ENCODE measurements at regions not wholly inside any gene's neighbourhood (a gene's known extent, or its start where the extent isn't known, plus 50 kb on each side); places are given as distances from the start of the nearest gene placed in this dataset.
A peak's percentile ranks its signal among the peaks of the same experiment; 100 is the strongest.

DNA sequence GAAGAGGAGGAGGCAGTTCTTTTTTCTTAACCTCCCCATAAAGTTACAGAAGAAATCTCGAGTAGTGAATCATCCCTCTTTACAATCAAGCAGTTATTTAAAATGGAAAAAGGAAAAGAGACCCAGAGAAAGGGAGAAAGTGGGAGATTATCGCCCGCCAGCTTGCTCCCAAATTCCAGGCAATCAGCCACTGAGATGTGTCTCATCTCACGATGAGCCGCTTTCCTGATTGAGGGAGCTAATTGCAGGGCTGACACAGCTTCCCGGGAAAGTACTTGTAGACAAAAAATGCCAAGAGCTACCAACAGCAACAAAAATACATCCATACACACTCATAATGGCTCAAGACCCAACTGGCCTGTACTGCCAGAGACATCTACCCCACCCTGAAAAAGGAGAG, 191.6 kb upstream of the ZC3H12A start:
- no peak for DNase-seq

GRCh38 chr1:37284053-37284452, 190.3 kb upstream of the ZC3H12A start:
- no peak for DNase-seq

DNA sequence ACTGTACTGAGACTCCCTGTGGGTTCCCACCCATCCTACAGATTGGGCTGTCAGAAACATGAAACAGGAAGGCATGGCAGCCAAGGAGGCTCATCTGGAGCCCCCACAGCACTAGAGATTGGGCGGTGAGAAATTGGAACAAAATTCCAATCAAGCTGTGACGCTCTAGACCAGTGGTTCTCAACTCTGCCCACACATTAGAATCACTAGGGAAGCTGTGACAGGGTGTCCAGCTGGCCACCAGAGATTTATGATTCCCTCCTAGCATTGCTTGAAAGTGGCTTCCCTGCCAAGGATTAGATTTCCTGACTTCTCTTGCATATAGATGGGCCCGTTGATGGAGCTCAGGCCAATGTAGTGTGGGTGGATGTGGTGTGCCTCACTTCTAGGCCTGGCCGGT, 187.5 kb upstream of the ZC3H12A start:
- DNase-seq, result no peak

DNA sequence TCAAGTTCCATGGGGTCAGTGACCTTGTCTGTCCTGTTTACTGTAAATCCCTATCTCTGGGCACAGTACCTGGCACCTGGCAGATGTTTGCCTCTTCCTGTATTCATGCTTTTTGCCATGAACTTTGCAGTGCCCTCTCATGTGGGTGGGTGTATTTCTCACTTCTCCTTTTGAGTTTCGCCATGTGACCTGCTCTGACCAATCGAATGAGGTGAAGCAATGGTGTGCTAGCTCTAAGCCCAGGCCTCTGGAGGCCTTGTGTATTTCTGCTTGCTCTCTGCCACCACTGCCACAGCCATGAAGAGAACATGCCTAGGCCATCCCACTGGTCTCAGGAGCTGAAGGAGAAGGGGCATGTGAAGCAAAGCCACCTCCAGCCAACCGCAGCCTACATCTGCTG, 185.5 kb upstream of the ZC3H12A start:
- DNase-seq, result no peak

DNA sequence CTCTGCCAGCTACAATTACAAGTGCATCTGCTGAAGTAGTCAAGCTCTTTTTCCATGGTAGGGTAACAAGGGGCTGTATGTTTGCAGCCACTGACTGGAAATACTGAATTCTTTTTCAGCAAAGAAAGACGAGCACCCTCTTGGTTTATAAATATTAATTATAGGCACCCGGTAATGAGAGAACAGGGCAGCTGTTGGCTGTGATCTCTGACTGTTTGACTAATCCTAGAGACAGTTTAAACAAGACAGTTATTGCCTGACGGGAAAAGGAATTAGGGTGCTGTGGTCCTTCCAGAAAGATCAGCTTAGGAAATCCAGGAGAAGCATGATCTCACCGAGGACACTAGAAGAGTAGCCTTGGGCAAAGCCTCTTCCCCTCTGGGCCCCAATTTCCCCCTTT, 183.7 kb upstream of the ZC3H12A start:
- no peak for DNase-seq

DNA sequence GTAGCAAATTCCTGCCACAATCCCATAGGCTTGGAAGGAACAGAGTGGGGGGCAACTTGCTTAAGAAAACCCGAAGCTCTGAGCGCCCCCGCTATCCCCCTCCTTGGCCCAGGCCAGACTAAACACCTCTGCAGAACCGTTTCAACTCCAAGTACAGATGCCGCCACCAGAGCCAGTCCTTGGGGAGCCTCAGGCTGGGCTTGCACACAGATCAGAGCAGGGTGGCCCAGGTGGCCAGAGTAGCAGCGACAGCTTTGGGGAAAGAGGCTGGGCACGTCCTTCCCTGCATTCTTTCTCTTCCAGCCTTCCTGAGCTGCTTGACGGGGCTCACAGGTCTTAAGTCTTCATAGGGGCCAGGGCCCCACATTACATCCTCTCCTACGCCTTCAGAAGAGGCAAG, 181.6 kb upstream of the ZC3H12A start:
- no peak for DNase-seq

DNA sequence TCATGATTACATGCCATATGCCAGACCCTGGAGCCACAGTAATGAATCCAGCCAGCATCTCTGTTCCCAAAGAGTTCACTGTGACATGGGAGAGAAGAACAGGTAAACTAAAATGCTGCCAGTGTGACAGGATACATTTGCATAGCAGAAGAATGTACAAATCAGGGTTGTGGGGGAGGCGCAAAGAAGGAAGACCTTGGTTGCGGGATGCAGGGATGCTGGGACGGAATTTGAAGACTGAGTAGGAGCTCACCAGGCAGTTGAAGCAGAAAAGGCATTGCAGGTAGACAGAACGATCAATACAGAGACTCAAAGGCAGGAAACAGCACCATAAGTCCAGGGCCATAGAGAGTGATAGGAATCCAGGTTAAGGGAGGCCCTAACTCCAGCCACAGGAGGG, 180.3 kb upstream of the ZC3H12A start:
- no peak for DNase-seq

DNA sequence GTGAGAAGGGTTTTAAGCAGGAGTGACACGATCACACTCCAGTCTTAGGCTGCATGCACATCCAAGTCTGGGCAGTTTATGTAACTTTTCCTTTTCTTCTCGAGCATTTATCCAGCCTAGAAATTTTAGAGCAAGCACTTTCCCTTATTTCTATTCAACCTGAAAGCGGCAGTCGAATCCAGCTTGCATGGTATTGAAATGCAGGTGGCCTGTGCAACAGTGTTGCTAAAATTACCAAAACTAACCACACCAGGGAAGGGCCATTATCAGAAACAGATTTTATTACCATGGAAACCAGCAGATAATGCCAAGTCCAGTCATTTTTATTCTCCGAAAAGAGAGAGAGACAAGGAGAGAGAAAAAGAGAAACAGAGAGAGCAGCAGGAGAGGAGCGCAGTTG, 179.9 kb upstream of the ZC3H12A start:
- DNase-seq, result no peak

DNA sequence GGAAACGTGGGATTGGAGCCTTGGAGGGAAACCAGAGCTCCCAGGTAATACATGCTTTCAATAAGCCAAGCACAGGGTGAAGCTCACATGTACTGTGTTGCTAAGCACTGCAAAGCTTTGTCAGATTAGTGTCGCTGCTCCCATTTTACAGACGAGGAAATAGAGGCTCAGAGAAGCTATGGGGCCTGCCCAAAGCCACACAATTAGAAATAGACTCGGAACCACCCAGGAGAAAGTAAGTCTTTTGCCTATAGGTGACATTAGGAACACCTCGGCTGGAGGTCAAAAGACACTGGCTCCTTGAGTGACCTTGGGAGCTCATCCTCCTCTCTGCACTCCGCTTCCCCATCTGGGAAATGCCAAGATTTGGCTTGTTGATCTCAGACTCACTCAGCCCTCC, 175.6 kb upstream of the ZC3H12A start:
- no peak for DNase-seq

GRCh38 chr1:37299216-37299615, 175.2 kb upstream of the ZC3H12A start:
- DNase-seq, result no peak

DNA sequence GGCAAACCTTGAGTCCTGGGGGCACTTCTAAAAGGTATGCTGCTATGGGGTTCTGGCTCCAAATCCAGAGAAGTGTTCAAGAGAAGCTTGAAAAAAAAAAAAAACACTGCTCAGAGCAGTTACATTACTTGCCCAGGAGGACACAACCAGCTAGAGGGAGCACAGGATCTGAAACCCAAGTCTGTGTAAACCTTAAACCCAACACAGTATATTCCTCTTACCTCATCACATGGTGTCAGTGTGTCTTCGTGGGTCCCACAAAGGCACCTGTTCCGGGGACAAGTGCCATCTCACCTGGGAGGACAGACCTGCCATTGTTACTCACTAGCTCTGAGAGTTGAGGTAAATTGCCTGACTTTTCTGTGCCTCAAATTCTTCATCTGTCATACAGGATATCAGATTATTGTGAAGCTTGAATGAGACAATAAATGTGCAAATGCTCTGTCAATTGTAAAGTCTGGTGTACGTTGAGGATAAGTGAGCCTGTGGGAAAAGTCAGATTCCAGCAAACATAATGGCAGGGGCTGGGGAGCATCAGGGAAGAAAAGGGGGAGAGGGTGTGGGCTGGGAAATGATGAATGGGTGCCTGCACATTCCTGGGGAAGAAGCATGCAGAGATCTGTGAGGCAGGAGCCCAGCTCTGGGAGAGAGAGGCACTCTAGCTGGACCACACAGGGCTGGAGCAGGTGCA, 170.4 kb upstream of the ZC3H12A start:
- DNase-seq, result no peak

GRCh38 chr1:37305108-37305507, 169.3 kb upstream of the ZC3H12A start:
- no peak for DNase-seq

DNA sequence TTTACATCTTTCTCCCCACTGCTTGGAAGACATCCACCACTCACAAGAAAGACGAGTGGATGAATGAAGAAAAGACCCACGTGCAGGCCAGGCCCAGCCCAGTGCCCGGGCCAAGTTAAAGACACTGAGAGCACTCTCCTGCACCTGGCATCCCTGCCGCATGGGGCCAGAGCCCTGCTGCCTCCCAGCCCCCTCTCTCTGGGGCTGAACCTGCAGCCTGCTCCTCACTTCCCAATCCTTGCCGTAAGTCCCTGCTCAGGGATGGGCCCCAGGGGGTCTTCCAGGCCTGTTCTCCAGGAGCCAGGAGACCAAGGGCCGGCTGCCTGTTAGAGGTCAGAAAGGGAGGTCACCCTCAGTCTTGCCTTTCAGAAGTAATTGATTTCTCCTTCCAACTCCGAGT, 168.5 kb upstream of the ZC3H12A start:
- DNase-seq, result no peak

DNA sequence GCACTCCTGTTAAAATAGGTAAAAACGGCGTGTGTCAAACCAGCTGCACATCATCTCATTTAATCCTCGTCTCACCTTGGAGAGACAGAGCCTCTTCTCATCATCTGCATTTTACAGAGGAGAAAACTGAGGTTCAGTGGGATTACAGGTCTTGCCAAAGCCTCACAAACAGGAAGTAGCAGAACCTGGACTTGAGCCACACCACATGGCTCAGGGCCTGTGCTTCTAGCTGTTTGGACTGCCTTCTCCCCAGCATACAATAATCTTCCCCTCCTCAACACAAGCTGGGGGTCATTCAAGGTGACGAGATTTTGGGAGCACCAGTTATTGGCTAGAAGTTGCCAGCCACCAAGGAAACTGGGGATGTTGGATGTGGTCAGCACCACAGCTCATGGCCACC, 167.9 kb upstream of the ZC3H12A start:
- DNase-seq, result no peak

- no peak for DNase-seq
These were observed 167.5 kb upstream of the ZC3H12A start for GRCh38 chr1:37306871-37307270.

DNA sequence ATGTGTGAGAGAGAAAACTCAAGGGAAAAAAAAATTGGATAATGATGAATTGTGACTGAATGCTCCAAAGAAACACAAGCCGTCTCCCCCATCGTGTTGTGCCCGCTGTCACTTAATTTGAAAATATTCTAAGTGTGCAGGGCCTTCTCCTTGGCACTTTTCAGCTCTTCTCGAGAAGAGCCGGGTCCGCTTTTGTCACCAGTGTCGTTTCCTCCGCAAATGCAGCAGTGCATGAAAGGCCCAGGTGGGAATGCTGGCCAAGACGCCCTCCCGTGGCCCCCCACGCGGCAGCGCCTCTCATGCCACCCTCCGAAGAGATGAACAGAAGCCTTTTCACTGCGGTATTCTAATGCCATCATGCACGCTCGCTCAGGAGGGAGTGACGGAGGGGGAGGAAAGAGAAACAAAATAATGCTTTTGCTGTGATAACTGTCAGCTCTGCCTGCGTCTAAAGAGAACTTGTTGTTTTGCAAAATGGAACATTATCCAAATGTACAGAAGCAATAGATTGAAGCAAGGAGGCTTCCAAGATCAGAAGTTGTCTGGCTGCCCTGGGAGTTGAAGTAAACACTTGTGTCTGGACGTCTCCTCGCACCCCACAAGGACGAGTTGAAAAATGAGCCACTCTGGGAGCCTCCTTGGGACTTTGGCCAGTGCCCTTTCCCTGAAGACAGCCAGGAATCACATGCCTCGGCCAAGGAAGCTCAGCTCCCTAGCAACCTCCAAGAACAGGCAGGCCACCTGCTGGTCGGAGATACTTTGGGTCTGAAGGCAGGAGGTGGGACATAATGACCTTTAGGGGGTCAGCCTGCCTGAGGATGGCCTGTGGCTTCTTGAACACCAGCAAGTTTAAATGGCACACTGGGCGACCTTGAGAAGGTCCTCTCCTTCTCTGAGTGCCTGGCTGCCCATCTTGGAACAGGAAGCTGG, 166.1 kb upstream of the ZC3H12A start:
- DNase-seq, result no peak

GRCh38 chr1:37309574-37309973, 164.8 kb upstream of the ZC3H12A start:
- no peak for DNase-seq

GRCh38 chr1:37310064-37310463, 164.3 kb upstream of the ZC3H12A start:
- no peak for DNase-seq

- no peak for DNase-seq
These were observed 159.0 kb upstream of the ZC3H12A start for GRCh38 chr1:37315371-37315846.

- DNase-seq, result no peak
These were observed 156.4 kb upstream of the ZC3H12A start for GRCh38 chr1:37317870-37318467.

DNA sequence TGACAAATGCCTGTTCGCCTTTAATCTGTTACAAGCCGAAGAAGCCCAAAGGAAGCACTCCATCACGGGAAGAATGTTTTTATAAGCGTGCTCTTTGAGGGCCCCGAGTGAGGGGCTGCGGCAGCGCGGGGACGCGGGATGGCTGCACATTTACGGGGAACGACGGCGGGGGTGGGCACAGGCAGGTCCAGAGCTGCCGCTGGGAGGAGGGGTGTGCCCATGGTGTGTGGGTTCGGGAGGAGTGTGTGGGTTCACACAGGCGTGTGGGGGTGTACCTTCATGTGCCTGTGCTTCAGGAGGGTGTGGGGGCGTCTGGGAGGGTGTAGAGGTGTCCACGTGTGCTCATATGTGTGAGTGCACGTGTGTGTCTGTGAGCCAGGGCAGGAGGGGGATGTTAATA, 155.9 kb upstream of the ZC3H12A start:
- no peak for DNase-seq

GRCh38 chr1:37319284-37319683, 155.1 kb upstream of the ZC3H12A start:
- no peak for DNase-seq

DNA sequence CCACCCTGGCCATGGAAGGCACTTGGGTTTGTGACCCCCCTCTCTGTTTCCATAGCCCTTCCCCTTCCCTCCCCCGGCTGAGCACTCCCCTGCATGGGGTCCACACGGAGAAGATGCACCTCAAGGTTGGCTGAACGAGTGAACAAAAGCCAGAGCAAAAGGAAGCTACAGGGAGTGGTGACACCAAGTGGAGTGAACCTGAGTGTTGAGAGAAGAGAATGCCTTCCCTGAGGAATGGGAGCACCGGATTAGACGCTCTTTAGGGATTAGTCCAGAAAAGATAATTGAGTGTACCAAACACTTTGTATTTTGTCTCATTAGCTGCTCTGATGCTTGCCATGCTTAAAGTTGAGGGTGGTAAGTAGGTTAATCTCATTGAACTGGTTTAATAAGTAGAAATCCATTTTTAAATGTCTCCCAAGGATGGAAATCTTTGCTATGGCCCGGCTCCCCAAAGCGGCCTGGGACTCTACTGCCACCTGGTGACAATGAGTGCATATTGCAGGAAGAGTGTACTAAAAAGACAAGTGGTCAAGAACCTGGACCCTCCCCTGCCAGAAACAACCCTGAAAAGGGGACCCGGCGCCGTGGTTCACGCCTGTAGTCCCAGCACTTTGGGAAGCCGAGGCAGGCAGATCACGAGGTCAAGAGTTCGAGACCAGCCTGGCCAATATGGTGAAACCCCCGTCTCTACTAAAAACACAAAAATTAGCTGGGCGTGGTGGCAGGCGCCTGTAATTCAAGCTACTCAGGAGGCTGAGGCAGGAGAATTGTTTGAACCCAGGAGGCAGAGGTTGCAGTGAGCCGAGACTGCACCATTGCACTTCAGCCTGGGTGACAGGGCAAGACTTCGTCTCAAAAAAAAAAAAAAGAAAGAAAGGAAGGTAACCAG, 150.6 kb upstream of the ZC3H12A start:
- DNase-seq, result peak; percentile 8

Measured in CD4-positive, alpha-beta T cell treated with Interleukin-12 subunit alpha and Interleukin-12 subunit beta, for 1 hour (primary cell).